ENCODE measurements at regions not wholly inside any gene's neighbourhood (a gene's known extent, or its start where the extent isn't known, plus 50 kb on each side); places are given as distances from the start of the nearest gene placed in this dataset.

DNA sequence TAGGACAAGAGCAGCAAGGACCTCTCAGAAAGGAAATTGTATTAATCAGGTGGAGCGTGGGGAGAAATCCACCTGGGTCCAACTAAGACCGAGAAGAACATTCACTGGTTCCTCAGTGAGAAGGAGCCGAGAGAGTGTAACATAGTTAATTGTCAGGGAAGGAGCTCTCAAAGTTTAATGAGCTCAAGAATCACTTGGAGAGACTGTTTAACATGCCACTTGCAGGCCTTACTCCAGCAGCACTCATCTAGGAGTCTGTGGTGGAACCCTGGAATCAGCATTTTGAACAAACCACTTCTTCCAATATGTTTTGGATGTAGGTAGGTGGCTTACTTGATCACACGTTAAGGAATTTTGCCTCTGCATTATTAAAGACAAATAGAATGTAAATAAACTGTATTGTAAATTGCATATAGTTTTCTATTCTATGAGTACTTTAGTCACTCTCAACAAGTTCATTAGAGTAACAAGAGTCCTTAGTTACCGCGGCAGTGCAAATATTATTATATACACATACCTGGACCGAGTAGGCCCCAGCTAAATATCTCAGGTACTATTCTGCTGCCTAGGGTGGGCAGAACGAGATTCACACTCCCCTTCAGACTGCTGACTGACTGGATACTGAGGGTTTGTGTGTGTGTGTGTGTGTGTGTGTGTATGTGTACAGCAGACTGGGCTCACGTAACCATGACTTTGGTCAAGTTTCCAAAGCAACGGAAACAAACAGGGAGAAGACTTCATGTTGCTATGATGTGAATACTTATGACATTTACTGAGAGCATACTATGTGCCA is 203.2 kb upstream of the USP24 start:
- no peak for DNase-seq (ENCODE audit: low spot score)

DNA sequence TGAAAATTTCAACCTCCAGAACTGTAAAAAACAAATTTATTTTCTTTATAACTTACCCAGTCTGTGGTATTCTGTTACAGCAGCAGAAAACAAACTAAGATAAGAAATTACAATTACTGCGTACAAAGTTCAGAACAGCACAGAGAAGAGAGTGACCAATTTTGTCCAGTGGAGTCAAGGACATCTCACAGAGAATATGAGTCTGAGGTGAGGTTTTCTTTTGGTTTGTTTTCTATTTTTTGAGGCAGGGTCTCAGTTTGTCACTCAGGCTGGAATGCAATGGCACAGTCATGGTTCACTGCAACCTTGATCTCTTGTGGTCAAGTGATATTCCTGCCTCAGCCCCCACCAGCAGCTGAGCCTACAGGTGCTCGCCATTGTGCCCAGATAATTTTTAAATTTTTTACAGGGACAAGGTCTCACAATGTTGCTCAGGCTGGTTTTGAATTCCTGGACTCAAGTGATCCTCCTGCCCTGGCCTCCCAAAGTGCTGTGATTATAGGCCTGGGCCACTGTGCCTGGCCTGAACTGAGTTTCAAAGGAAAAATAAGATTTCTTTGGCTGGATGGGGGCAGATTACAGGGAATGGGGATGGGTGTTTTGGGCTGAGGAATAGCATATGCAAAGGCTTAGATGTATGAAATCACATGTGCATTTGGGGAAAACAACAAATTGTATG is 201.1 kb upstream of the USP24 start:
- DNase-seq (ENCODE audit: low spot score) = no peak

DNA sequence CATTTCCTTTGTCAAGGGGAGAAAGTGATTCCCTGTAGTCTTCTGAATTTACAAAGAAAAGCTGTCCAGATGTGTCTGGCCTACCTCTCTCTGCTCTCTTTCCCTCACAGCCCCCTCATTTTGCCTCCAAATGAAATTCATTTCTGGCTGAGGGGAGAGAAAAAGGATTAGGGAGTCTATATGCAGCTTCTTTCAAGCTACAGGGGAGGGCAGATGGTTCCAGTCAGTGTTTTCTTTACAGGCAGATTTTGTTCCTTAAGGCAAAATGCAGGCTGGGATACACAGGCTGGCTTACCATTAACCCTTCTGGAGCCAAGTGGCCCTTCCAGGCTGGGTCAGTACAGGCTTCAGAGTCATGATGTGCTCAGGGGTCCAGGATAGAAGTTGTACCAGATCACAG is 198.1 kb upstream of the USP24 start:
- no peak for DNase-seq (ENCODE audit: low spot score)

DNA sequence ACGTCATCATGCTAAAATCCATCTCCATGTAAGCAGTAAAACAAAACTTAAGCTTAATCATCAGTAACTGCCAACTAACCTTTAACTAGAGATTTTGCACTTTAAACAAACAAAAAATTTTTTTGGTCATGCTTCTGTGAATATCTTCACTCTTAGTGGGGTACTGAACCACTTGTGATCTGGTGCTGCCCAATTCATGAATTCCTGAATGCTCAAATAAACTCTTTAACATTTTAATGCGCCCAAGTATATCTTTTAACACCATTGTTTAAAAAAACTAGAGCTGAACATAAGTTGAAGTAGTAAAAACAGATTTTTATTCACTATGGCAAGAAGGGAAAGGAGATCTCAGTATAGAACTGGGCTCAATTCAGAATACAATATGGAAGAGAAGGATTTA is 196.9 kb upstream of the USP24 start:
- no peak for DNase-seq (ENCODE audit: low spot score)

DNA sequence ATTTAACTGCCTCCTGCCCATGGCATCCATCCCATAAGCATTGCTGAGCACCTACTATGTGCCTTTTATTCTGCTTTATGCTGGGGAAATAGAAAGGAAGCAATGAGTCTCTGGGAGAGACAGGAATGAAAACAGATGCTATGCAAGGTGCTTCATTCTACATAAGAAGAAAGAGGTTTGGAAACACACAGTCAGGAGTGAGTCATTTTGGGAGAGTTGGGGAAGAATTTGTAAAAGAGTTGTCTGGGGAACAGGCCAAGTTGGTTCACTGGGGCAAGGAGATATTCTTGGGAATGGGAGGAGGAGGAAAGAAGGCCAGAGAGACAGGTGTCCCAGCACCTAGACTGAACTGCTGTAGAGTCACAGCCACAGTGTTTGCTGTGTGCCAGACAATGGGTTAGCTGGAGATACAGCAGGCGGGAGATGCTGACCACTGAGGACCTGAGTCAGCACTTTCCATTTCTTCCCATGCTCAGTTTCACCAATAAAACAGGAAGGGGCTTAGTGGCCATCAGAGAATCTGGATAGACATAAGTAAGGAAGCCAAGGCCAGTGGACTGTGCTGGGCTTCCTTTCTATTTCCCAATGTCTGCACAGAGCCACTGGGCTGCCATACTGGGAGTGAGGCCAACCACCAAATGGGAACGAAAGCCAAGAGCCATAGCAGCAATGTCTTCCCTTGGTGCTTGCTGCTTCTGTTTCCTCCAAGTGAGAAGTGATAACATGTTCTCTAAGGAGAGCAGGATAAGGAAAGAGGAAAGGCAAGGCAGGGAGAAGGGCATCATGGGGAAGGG is 187.7 kb upstream of the USP24 start:
- DNase-seq (ENCODE audit: low spot score) = peak; percentile 65

DNA sequence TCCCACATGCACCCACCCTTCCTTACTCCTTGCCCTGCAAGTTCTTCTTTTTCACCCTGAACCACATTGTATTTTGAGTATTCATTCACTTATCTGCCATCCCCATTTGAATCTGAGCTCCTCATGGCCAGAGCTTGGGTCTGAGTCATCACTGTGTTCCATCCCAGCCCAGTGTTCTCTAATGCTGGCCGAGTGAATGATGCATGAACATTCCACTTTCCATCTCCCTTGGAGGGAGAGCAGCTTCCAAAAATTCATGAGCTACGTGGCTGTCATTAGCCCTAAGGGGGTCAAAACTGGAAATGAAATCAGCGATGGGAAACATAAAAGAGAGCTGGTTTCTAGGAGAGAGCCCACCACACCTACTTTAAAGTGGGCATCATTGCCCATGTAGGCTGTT is 187.0 kb upstream of the USP24 start:
- DNase-seq (ENCODE audit: low spot score) = peak; percentile 86

DNA sequence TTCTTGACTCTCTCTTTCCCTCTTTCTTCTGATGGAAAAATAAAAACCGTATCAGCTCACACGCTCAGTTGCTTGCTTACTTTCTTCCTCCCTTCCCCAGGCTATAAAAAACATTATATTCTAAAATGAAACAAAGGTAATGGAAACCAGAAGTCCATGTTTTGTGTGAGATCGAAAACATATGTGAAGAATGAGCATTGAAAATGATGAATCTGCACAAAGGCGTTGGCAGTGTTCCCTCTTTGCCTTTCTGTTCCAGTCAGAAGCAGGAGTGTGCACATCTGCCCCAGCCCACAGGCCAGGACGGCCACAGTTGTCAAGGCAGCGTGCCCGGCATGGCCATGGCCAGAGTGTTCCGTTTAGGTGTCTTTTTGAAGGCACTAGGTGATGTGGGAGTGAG is 185.3 kb upstream of the USP24 start:
- peak; percentile 60 for DNase-seq (ENCODE audit: low spot score)

DNA sequence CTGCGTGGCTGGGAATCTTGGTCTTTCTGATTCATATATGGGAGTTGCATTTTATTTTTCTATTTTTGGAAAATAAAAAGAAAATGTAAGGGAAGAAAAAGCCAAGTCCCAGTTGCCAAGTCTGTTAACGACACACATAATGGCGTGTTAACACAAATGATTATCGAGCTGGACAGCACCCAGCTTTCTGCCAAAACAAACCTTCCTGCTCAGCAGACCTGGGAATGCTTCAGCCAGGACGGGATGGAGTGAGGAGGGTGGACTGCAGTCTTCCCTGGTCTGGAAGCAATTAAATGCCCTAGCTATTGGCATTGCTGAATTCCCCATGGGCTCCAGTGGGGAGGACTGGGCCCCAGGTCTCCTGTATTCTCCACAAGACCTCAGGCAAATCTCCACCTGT is 184.2 kb upstream of the USP24 start:
- peak; percentile 20 for DNase-seq (ENCODE audit: low spot score)

DNA sequence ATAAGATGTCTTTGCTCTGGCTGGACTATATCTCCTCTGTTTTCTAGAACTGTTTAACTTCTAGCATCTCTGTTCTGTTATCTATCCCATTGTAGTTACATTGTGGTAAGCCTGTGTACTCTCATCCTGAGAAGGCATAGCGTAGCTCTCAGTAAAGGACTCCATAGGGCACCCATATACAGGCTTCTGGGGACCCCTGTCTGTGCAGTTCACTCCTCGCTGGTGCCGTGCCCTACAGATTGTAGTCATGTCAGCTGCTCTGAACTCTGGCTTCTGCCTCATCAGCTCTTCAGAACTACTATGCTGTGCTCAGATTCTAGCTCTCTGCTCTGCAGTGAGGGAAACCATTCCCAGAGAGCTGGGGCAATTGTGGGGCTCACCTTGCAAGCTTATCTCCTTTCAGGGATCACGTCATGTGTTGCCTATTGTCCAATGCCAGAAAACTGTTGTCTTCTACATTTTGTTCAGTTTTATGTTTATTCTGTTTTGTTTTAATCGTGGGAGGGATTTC is 181.3 kb upstream of the USP24 start:
- no peak for DNase-seq (ENCODE audit: low spot score)

DNA sequence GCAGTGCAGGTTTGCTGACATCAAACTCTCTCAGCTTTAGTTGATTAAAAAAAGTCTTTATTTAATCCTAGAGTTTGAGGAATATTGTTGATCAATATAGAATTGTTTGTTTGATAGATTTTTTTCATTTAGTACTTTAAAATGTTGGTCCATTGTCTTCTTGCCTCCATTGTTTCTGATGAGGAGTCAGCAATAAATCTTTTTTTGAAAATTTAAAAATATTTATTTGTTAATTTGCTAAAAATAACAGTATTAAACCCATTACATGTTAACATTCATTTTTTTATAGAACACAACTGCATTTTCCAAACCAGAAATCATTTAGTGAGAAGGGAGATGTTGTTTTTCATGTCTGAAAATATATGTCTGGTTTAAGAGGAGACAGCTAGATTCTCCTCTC is 173.8 kb upstream of the USP24 start:
- DNase-seq (ENCODE audit: low spot score) = no peak

DNA sequence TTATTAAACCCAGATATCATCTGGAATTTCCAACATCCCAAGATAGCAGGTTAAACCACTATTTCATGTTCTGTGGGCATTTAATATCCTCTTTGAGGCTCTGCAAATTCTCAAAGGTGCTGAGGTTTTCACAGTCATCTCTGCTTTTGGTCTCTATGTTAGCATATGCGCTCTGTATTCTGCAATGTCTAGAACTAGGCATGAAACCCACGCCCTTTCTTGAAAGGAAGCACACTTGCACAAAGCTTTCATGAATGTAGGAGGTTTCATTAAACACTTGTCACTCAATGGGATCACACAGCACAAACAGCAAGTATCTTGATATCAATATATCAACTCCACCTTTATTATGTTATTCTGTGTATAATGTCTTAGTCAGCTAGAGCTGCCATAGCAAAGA is 172.0 kb upstream of the USP24 start:
- DNase-seq (ENCODE audit: low spot score) = no peak

DNA sequence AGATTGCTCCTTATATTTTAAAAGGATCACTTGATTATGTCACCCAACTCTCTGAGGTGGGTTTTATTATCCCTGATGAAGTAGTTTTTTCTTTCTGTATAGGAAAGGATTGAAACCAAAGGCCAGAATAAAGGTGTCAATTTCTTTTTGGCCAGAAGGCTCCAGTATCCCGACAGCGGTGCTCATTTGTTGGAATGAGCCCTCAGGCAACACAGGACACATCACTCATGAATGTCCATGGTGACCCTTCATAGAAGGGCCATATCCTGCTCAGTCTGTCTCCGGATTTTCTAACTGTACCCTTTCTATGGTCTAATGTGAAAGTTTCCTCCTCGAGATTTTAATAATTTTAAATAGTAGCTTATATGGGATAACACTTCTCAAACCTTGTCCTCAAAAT is 171.3 kb upstream of the USP24 start:
- DNase-seq (ENCODE audit: low spot score) = no peak

DNA sequence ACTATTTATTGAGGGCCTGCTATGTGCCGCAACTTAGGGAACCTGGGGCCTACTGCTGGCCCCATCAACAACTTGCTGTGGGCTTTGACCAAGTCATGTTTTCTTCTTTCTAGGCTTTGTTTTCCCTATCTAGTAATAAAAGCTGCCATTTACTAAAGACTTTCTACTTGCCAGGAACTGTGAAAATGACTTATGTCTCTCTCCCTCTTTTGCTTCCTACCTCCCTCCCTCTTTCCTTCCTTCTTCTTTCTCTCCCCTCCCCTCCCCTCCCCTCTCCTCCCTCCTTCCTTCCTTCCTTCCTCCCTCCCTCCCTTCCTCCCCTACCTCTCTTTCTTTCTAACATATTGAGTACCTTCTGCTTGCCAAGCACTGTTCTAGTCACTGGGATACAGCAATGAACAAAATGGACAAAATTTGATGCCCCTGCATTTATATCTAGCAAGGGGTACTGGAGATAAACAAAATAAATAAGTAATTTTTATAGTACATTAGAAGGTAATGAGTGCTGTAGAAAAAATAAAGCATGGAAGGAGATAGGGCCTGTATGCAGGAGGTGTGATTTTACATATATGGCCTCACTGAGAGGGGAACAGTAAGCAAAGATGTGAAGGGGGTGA is 170.3 kb upstream of the USP24 start:
- no peak for DNase-seq (ENCODE audit: low spot score)

DNA sequence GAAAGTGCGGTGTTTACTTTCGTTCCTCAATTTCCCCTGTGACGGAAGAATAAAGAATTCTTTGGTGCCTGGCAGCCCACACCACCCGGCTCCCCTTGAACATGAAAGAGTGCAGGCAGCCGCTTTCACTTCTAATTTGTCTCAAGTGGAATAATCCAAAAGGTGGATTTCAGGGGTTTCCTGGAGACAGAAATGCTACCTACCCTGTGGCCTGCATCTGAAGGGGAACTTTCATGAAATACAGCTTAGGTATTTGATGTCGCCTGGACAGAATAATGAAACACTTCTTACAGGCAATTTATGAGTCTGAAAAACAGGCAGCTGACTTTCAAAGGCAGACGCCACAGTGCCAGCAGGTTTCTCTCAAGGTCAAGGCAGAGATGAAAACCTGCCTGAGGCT is 169.5 kb upstream of the USP24 start:
- no peak for DNase-seq (ENCODE audit: low spot score)

DNA sequence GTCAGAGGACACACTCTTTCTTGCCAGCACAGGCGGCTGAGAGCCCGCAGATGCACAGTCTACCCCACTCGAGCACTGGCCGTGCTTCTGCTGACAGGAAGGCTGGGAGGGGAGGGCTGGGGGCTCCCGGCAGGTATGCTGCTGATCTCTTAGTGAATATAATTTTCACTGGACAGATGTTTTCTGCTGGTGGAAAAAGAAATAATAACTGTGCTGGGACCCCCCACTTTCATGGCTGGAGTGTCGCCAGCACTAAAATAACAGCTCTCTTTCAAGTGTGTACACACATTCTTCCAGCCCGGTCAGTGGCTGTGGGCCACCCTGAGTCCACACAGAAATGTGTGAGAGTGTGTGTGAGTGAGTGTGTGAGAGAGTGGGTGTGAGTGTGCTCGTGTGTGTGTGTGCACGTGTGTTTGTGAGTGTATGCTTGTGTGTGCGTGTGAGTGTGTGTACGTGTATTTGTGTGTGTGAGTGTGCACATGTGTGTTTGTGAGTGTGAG is 167.7 kb upstream of the USP24 start:
- DNase-seq (ENCODE audit: low spot score) = no peak

DNA sequence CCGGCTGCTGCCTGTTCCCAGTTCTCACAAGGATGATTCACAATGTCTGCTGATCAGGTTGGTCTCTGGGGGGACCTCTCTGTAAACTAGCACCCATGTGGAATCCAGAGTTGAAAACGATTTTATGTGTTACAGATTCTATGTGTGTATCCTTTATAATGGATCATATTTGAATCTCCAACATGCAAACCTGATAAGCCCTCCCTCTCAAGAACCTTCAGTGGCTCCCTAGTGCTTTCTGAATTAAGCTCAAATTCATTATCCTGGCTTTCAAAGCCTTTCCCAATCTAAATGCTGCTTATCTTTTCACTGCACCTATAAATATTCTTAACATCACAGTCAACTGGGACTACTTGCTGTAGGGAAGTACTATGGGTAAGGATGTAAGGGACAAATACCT is 166.8 kb upstream of the USP24 start:
- no peak for DNase-seq (ENCODE audit: low spot score)

DNA sequence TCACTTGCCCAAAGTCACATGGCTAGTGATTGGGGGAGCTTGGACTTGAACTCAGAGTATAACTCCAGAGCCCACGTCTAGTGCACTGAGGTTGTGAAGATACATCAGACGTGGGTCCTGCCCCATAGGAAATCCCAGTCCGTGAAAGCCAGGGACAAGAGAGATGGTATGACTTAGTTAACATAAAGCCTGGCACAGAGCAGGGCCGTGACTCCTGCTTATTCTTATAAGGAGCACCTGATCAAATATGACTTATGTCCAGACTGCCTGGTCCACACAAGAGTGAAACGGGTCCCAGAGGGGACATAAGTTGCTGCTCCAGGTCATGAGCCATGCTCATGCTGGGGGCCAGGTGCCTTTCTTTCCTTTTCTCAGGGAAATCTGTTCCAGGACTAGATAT is 166.3 kb upstream of the USP24 start:
- DNase-seq (ENCODE audit: low spot score) = no peak

DNA sequence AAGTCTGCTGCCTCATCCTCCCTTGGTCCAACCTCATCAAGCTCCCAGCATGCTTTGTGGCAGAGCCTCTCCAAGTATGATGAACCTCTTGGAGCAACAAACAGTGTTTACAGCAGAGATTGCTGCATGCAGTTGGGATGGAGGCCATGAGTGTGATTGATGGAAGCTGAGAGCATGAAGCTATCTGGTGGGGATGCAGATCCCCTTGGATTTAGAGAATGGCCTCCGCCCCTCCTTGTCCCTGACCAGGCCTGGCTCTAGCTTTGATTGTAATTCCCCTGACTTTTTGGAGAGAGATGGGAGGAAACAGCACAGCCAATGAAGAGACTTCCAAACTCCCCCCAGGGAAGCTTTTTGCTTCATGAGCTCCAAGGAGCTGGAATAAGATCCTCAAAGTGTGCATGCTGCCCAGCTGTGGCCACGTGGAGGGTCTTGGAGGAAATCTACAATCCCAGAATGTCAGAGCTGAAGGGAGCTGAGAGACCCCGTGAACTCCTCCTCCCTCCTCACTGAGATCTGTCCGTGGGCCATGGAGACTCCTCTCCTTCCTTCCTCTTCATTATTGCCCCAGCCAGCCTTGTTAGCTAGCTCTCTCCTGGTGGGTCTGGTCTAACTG is 165.3 kb upstream of the USP24 start:
- no peak for DNase-seq (ENCODE audit: low spot score)

DNA sequence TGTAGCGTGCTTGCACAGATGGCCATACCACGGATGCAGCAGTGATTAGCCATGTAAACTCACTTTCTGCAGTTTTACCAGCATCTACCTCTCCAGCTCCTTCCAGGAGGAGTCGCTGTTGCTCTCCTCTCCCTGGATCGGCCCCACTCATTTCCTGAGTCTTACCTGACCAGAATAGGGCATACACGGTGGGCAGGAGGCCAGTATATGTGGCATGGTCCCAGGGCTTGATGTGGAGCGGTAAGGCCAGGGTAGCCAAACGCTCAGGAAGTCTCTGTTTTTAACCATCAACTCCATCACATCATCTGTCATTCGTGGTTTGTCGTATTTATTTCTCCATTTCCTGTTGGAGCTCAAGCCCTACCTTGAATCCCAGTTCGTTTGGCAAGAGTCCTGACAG is 163.4 kb upstream of the USP24 start:
- no peak for DNase-seq (ENCODE audit: low spot score)

DNA sequence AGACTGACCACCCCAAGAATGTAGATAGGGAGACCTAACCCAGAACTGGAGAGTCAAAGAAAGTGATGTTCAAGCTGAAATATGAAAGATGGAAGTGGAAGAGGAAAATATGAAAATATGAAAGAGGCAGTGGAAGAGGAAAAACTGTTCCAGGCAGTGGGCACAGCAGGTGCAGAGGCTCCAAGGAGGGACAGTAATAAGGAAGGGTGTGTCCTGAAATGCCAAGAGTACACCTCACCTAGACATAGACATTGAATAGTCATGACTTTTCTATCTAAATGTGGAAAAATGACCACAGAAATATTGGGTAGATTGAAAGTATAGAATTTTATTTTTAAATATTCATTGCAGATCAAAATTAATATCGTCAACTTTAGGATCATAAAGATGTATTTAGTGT is 161.7 kb upstream of the USP24 start:
- no peak for DNase-seq (ENCODE audit: low spot score)

DNA sequence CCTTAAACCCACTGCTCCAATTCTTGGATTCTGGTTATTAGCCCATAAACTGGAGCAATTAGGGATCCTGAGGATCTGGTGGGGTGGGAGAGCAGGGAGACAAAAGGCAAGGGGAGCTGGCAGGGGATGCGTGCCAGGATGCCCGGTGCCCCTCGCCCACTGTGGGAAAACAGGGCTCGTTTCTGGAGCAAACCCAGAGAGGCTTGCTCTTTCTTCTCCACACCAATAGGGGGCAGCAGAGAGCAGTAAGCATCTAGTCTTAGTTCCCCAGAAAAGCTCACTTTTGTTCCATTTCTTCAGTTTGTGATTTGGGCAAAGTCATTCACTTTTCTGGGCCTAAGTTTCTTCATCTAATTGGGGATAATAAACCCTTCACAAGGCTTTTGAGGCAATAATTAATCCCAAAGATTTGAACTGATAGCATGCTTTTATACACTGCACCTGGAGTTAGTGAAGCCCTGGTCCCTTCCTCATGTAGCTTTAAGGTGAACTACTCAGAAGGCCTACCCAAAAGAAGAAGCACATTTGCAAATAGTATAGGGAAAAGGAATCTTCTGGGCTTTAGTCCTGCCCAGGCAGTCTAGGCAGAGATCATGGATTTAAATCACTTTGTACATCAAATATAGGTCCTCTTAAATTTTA is 160.6 kb upstream of the USP24 start:
- DNase-seq (ENCODE audit: low spot score) = peak; percentile 56

Measured in AG08395 (cell line).